Right lobe of liver (tissue), 6 donors: ENCODE measurements at regions not wholly inside any gene's neighbourhood (a gene's known extent, or its start where the extent isn't known, plus 50 kb on each side); places are given as distances from the start of the nearest gene placed in this dataset.

ENCODE experiments used
- ATAC-seq, 4 donors: fragments of 200-7000 bp; cut with Tn5 transposase; one replicate each; pipeline ENCODE4 v1.9.1; 2020; ENCODE audit warnings: mild to moderate bottlenecking in 4 of 4, moderate library complexity in 4 of 4
- DNase-seq, 3 donors: peaks; one replicate each; pipeline ENCODE4 v3.0.0-alpha.2; 2020
- H3K27ac ChIP-seq, 3 donors: fragments of 200-600 bp; one replicate each; pipeline ENCODE4 v1.8.0; 2022
- H3K27me3 ChIP-seq, 2 donors: fragments of 200-600 bp; one replicate each; pipeline ENCODE4 v1.8.0; 2022
- H3K36me3 ChIP-seq, 4 donors: fragments of 200-600 bp; sonication (generic) in 1 of 4; one replicate each; pipeline versions ENCODE4 v1.5.1 to v1.8.0; 2017 to 2022; ENCODE audit warnings: control low read depth in 1 of 4
- H3K4me1 ChIP-seq, 4 donors: fragments of 200-600 bp; sonication (generic) in 1 of 4; one replicate each; pipeline versions ENCODE4 v1.5.1 to v1.8.0; 2017 to 2022; ENCODE audit warnings: control low read depth in 1 of 4
- H3K4me3 ChIP-seq, 3 donors: fragments of 200-600 bp; one replicate each; pipeline ENCODE4 v1.8.0; 2022
- H3K9me3 ChIP-seq, 4 donors: fragments of 200-600 bp; sonication (generic) in 1 of 4; one replicate each; pipeline versions ENCODE4 v1.5.1 to v1.8.0; 2017 to 2022; ENCODE audit warnings: control low read depth in 1 of 4
- CTCF ChIP-seq, 4 donors: fragments of 200-600 bp in 3 of 4; fragments of 450-650 bp in 1 of 4; IDR thresholded peaks; one replicate each; pipeline versions ENCODE4 v1.5.1 to v1.8.0; 2016 to 2022; ENCODE audit warnings: antibody characterized with exemption in 4 of 4, mild to moderate bottlenecking in 2 of 4
- POLR2A ChIP-seq: fragments of 450-650 bp; IDR thresholded peaks from one replicate; pipeline ENCODE4 v1.6.1; 2017; ENCODE audit warnings: antibody characterized with exemption, mild to moderate bottlenecking
- WGBS: methylation state at CpG from one replicate; pipeline ENCODE4 v1.1.6; 2018; ENCODE audit warnings: low coverage, low lambda C conversion rate; ENCODE audit not compliant: insufficient coverage; ENCODE audit errors: missing lambda C conversion rate; 5-methylcytosine and 5-hydroxymethylcytosine counted together
- intact Hi-C, 2 donors: fragments of 100-400 bp; cut with DNase I; formaldehyde crosslinking; loops; one replicate each; pipeline versions ENCODE4 v1.11.2 to v1.14.1; 2022
- donor health status: DM: no; HTN: yes; CAD: no.
- donor health status: DM: no; HTN: no; CAD: no.
- donor health status: DM: no; HTN: no; CAD: no.
- donor health status: DM: no; HTN: yes; CAD: no.
- donor health status: DM: no; HTN: yes; CAD: no.

GRCh38 chr2:8039732-8040131, 642.1 kb upstream of the ID2 start:
- no peak for DNase-seq
- TF ChIP-seq POLR2A: no peak
- no peak for TF ChIP-seq CTCF (IDR thresholded peaks at IDR 0.05)
- no peaks in the 10 kb centered on the region for H3K4me1 ChIP-seq
- H3K9me3 ChIP-seq: no peaks in the 10 kb centered on the region
- ATAC-seq: no peak
- WGBS: 53% methylated on average over 2 of the region's 2 CpGs
- H3K27ac ChIP-seq: no peak overlapping the region
- intact Hi-C loops: no loop called here
- no peaks in the 10 kb centered on the region for H3K36me3 ChIP-seq
- no peak overlapping the region for H3K4me3 ChIP-seq
- H3K27me3 ChIP-seq: no peaks in the 10 kb centered on the region

- Histone ChIP-seq H3K27me3 (no peaks in the 10 kb centered on the region), H3K9me3 (no peaks in the 10 kb centered on the region), H3K4me1 (no peaks in the 10 kb centered on the region), H3K4me3 (no peak overlapping the region), H3K27ac (no peak overlapping the region), H3K36me3 (no peaks in the 10 kb centered on the region)
- no peak for ATAC-seq
- 75% methylated on average over 3 of the region's 4 CpGs for WGBS
- TF ChIP-seq POLR2A: no peak
- no peak for TF ChIP-seq CTCF (IDR thresholded peaks at IDR 0.05)
- no peak for DNase-seq
- intact Hi-C loops: no loop called here
These were observed 638.6 kb upstream of the ID2 start for GRCh38 chr2:8043295-8043694.

GRCh38 chr2:8044046-8044594, 637.7 kb upstream of the ID2 start:
- no peak for ATAC-seq
- no peaks in the 10 kb centered on the region for H3K4me1 ChIP-seq
- H3K9me3 ChIP-seq: no peaks in the 10 kb centered on the region
- no peak overlapping the region for H3K4me3 ChIP-seq
- 83% methylated on average over 1 of the region's 4 CpGs for WGBS
- DNase-seq: no peak
- intact Hi-C loops: no loop called here
- no peaks in the 10 kb centered on the region for H3K36me3 ChIP-seq
- H3K27me3 ChIP-seq: no peaks in the 10 kb centered on the region
- no peak overlapping the region for H3K27ac ChIP-seq
- TF ChIP-seq CTCF (IDR thresholded peaks at IDR 0.05) (no peak), POLR2A (no peak)

- DNase-seq (no peak), ATAC-seq (no peak)
- Histone ChIP-seq H3K4me1 (no peaks in the 10 kb centered on the region), H3K9me3 (no peaks in the 10 kb centered on the region), H3K36me3 (no peaks in the 10 kb centered on the region), H3K27me3 (no peaks in the 10 kb centered on the region), H3K27ac (no peak overlapping the region), H3K4me3 (no peak overlapping the region)
- TF ChIP-seq POLR2A: no peak
- TF ChIP-seq CTCF (IDR thresholded peaks at IDR 0.05): no peak
- intact Hi-C loops: no loop called here
- 91% methylated on average over 6 of the region's 6 CpGs for WGBS
These were observed 636.7 kb upstream of the ID2 start for GRCh38 chr2:8045081-8045614.

GRCh38 chr2:8046849-8047248, 635.0 kb upstream of the ID2 start:
- TF ChIP-seq POLR2A (no peak), CTCF (IDR thresholded peaks at IDR 0.05) (no peak)
- Histone ChIP-seq H3K27ac (no peak overlapping the region), H3K4me3 (no peak overlapping the region), H3K9me3 (no peaks in the 10 kb centered on the region), H3K27me3 (no peaks in the 10 kb centered on the region), H3K4me1 (no peaks in the 10 kb centered on the region), H3K36me3 (no peaks in the 10 kb centered on the region)
- intact Hi-C loops: no loop called here
- 90% methylated on average over 4 of the region's 5 CpGs for WGBS
- DNase-seq (no peak), ATAC-seq (no peak)
